Left cardiac atrium (tissue), 4 donors: ENCODE measurements at regions not wholly inside any gene's neighbourhood (a gene's known extent, or its start where the extent isn't known, plus 50 kb on each side); places are given as distances from the start of the nearest gene placed in this dataset.
"Not testable (repeated sequence)": the region's sequence is repeated elsewhere in the genome, so short reads cannot be mapped to it uniquely, and the experiment has no call there.

Experiments used
- ATAC-seq, 2 donors: fragments of 200-7000 bp; cut with Tn5 transposase; one replicate each; pipeline ENCODE4 v1.9.1; 2020; ENCODE audit warnings: mild to moderate bottlenecking in 2 of 2, moderate library complexity in 2 of 2
- DNase-seq: peaks from one replicate; pipeline ENCODE4 v3.0.0-alpha.2; 2020
- intact Hi-C, 2 donors: fragments of 100-400 bp; cut with DNase I; formaldehyde crosslinking; loops; one replicate each; pipeline versions ENCODE4 v1.14.1 to v1.15.1; 2022 to 2023
- donor health status: DM: no; HTN: yes; CAD: no.
- donor health status: DM: no; HTN: yes; CAD: no; lungs with severe emphysema.
- donor health status: DM: yes; HTN: yes; CAD: no.
- donor health status: Dilated cardiomyopathy.

- DNase-seq (no peak), ATAC-seq (no peak)
- intact Hi-C loops, result no loop called here
Observed at GRCh38 chr14:37650356-37651037, 55.1 kb downstream of the TTC6 start.

- intact Hi-C loops, result no loop called here
- DNase-seq (no peak), ATAC-seq (no peak)
Observed at GRCh38 chr14:37652042-37652441, 56.6 kb downstream of the TTC6 start.

GRCh38 chr14:37655418-37655817 lies 60.0 kb downstream of the TTC6 start:
- ATAC-seq (no peak), DNase-seq (no peak)
- intact Hi-C loops, result no loop called here

GRCh38 chr14:37658156-37658555 lies 62.7 kb downstream of the TTC6 start:
- intact Hi-C loops, result no loop called here
- DNase-seq (no peak), ATAC-seq (no peak)

GRCh38 chr14:37663498-37663897 lies 68.1 kb downstream of the TTC6 start:
- ATAC-seq (no peak), DNase-seq (no peak)
- intact Hi-C loops, result no loop called here

GRCh38 chr14:37665479-37665878 lies 70.0 kb downstream of the TTC6 start:
- ATAC-seq (no peak), DNase-seq (no peak)
- intact Hi-C loops, result no loop called here

GRCh38 chr14:37665951-37666350 lies 70.5 kb downstream of the TTC6 start:
- intact Hi-C loops, result no loop called here
- ATAC-seq, result no peak
- no peak for DNase-seq

GRCh38 chr14:37668646-37669045 lies 73.2 kb downstream of the TTC6 start:
- no peak for ATAC-seq
- intact Hi-C loops, result no loop called here

GRCh38 chr14:37669242-37669641 lies 73.8 kb downstream of the TTC6 start:
- DNase-seq, result no peak
- no peak for ATAC-seq
- intact Hi-C loops, result no loop called here

More at GRCh38 chr14:37668646-37669045, 73.2 kb downstream of the TTC6 start:
- DNase-seq, result no peak

GRCh38 chr14:37673439-37673838 lies 78.0 kb downstream of the TTC6 start:
- no peak for ATAC-seq
- DNase-seq, result no peak
- intact Hi-C loops, result no loop called here

- intact Hi-C loops, result no loop called here
- ATAC-seq, result no peak
Observed at GRCh38 chr14:37678916-37679315, 83.5 kb downstream of the TTC6 start.

GRCh38 chr14:37681486-37681885 lies 86.1 kb downstream of the TTC6 start:
- ATAC-seq (no peak), DNase-seq (no peak)
- intact Hi-C loops, result no loop called here

More at GRCh38 chr14:37678916-37679315, 83.5 kb downstream of the TTC6 start:
- DNase-seq, result no peak

- intact Hi-C loops, result not testable (repeated sequence)
Observed at GRCh38 chr14:37692680-37693079, 97.3 kb downstream of the TTC6 start.

GRCh38 chr14:37693420-37693819 lies 98.0 kb downstream of the TTC6 start:
- DNase-seq, intact Hi-C loops, ATAC-seq: not testable (repeated sequence)

More at GRCh38 chr14:37692680-37693079, 97.3 kb downstream of the TTC6 start:
- ATAC-seq, DNase-seq: not testable (repeated sequence)

- DNase-seq (no peak), ATAC-seq (no peak)
- intact Hi-C loops, result no loop called here
Observed at GRCh38 chr14:37695866-37696265, 100.4 kb downstream of the TTC6 start.

GRCh38 chr14:37697489-37698121 lies 102.2 kb downstream of the TTC6 start:
- DNase-seq (no peak), ATAC-seq (no peak)
- intact Hi-C loops, result no loop called here

GRCh38 chr14:37698840-37699777 lies 103.7 kb downstream of the TTC6 start:
- DNase-seq (no peak), ATAC-seq (no peak)
- intact Hi-C loops, result no loop called here

- DNase-seq (no peak), ATAC-seq (no peak)
- intact Hi-C loops, result no loop called here
Observed at GRCh38 chr14:37707716-37708115, 112.3 kb downstream of the TTC6 start.

- no peak for ATAC-seq
- DNase-seq, result no peak
- intact Hi-C loops, result no loop called here
Observed at GRCh38 chr14:37708481-37708880, 113.1 kb downstream of the TTC6 start.
